Brain microvascular endothelial cell (primary cell): ENCODE measurements at regions not wholly inside any gene's neighbourhood (a gene's known extent, or its start where the extent isn't known, plus 50 kb on each side); places are given as distances from the start of the nearest gene placed in this dataset.

Experiments used
- DNase-seq: peaks from one replicate; pipeline ENCODE4 v3.0.0-alpha.2; 2020
- H3K27ac ChIP-seq: fragments of 250-450 bp; sonication (Bioruptor Pico); 2 replicates; pipeline ENCODE4 v1.5.1; 2020; ENCODE audit warnings: mild to moderate bottlenecking, moderate library complexity
- H3K27me3 ChIP-seq: fragments of 250-450 bp; sonication (Bioruptor Pico); replicated peaks from 2 replicates; pipeline ENCODE4 v1.5.1; 2020; ENCODE audit warnings: mild to moderate bottlenecking
- H3K36me3 ChIP-seq: fragments of 250-450 bp; sonication (Bioruptor Pico); replicated peaks from 2 replicates; pipeline ENCODE4 v1.5.1; 2020; ENCODE audit warnings: mild to moderate bottlenecking
- H3K4me3 ChIP-seq: 2 replicates; pipeline ENCODE4 v1.5.1; 2011; ENCODE audit warnings: low read depth, mild to moderate bottlenecking, control low read depth, low read length, moderate library complexity
- in situ Hi-C: cut with HindIII; loops from 2 replicates; pipeline ENCODE4 v1.10.0; 2017; ENCODE audit warnings: low sequenced_read_pairs, low pct_ligation_motif_present
- TF ChIP-seq, protein P1 (sequence below): IDR thresholded peaks from 2 replicates; pipeline ENCODE4 v1.5.1; 2011; ENCODE audit warnings: low read depth, mild to moderate bottlenecking, moderate library complexity, low read length, control low read depth, inconsistent platforms; ENCODE audit errors: missing control alignments

DNA sequence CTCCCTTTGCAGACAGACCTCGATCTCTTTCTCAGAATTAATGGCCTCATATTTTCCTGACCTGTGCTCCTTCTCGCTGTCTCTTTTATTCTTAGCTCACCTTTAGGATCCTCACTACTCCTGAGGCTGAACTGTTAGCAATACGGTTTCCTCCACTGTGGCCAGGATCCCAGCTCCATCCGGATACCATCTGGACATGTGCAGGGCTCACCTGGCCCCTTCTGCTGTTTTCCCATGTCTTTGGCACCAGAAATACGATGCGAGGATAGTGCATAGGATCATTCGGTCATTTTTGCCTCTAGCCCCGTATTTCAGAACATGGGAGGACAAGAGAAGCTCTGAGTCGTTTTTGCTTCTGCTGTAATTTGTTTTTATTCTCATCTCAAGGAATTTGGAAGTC, 108.5 kb upstream of the KIF26B start:
- Histone ChIP-seq H3K27me3 (no peaks in the 10 kb centered on the region), H3K36me3 (no peaks in the 10 kb centered on the region), H3K27ac (no peak overlapping the region), H3K4me3 (no peak overlapping the region)
- no peak for DNase-seq
- TF ChIP-seq, protein P1, sequence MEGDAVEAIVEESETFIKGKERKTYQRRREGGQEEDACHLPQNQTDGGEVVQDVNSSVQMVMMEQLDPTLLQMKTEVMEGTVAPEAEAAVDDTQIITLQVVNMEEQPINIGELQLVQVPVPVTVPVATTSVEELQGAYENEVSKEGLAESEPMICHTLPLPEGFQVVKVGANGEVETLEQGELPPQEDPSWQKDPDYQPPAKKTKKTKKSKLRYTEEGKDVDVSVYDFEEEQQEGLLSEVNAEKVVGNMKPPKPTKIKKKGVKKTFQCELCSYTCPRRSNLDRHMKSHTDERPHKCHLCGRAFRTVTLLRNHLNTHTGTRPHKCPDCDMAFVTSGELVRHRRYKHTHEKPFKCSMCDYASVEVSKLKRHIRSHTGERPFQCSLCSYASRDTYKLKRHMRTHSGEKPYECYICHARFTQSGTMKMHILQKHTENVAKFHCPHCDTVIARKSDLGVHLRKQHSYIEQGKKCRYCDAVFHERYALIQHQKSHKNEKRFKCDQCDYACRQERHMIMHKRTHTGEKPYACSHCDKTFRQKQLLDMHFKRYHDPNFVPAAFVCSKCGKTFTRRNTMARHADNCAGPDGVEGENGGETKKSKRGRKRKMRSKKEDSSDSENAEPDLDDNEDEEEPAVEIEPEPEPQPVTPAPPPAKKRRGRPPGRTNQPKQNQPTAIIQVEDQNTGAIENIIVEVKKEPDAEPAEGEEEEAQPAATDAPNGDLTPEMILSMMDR: no peak
- in situ Hi-C loops: no loop called here

GRCh38 chr1:245045087-245045881, 109.5 kb upstream of the KIF26B start:
- no peak overlapping the region for H3K4me3 ChIP-seq
- no peaks in the 10 kb centered on the region for H3K36me3 ChIP-seq
- in situ Hi-C loops: no loop called here
- TF ChIP-seq, protein P1: no peak
- DNase-seq: no peak
- no peak overlapping the region for H3K27ac ChIP-seq
- no peaks in the 10 kb centered on the region for H3K27me3 ChIP-seq

DNA sequence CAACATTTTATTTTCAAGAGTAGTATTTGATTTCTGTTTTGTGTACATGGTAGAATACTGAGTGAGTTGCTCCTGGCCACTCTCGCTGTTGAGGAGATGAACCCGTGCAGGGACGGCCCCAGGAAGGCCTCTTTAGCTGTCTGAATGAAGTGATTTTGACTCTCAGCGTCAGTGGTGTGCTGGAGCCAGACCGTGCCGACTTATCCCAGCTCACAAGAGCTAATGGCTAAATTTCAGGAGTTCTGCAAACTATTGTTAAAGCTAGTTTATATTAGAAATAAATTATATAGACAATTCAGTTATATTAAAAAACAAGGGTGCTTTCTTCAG, 111.2 kb upstream of the KIF26B start:
- Histone ChIP-seq H3K27me3 (no peaks in the 10 kb centered on the region), H3K4me3 (no peak overlapping the region), H3K27ac (no peak overlapping the region), H3K36me3 (no peaks in the 10 kb centered on the region)
- in situ Hi-C loops: no loop called here
- DNase-seq: no peak
- TF ChIP-seq, protein P1: no peak

DNA sequence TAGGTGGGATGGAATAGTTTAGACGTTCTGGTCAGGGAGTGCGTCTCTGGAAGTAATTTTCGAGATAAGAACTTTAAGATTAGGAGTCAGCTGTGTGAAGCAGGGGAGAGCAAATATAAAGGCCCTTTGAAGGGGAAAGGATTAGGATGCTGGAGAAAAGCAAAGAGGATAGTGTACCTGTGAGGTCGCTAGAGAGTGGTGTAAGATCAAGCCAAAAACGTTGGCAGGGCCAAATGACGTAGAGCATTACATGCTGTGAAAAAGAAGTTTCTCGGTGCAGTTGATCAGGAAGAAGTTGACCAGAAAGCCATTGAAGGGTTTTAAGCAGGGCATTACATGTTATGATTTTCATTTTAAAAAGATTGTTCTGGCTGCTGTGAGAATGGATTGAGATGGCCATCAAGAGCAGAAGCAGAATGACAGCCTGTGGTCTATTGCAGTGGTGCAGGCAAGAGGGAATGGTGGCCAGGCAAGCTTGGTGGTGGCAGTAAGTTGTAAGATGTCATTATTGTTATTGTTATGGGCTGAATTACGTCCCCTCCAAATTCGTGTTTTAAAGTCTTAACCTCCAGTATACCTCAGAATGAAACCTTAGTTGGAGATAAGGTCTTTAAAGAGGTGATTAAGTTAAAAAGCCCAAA, 113.6 kb upstream of the KIF26B start:
- H3K27ac ChIP-seq: no peak overlapping the region
- TF ChIP-seq, protein P1: no peak
- in situ Hi-C loops: no loop called here
- H3K4me3 ChIP-seq: no peak overlapping the region
- H3K36me3 ChIP-seq: no peaks in the 10 kb centered on the region
- DNase-seq: no peak
- no peaks in the 10 kb centered on the region for H3K27me3 ChIP-seq

DNA sequence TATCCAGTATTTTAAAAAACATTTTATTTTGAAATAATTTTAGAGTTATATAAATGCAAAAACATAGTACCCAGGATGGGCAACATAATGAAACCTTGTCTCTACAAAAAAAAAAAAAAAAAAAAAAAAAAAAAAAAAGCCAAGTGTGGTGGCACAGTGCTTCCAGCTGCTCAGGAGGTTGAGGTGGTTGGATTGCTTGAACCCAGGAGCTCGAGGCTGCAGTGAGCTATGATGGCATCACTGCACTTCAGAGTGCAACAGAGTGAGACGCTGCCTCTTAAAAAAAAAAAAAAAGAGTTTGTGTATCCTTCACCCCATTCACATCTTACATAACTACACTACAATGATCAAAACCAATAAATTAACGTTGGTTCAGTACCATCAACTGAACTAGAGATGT, 115.6 kb upstream of the KIF26B start:
- H3K36me3 ChIP-seq: no peaks in the 10 kb centered on the region
- no peak overlapping the region for H3K27ac ChIP-seq
- TF ChIP-seq, protein P1: no peak
- in situ Hi-C loops: no loop called here
- no peak for DNase-seq
- H3K4me3 ChIP-seq: no peak overlapping the region
- H3K27me3 ChIP-seq: no peaks in the 10 kb centered on the region
